Inflammatory macrophage treated with lipopolysaccharide for 1 hour (primary cell): ENCODE measurements at regions not wholly inside any gene's neighbourhood (a gene's known extent, or its start where the extent isn't known, plus 50 kb on each side); places are given as distances from the start of the nearest gene placed in this dataset.
"Not testable (repeated sequence)": the region's sequence is repeated elsewhere in the genome, so short reads cannot be mapped to it uniquely, and the experiment has no call there.

Experiments
- DNase-seq, 2 donors: peaks; one replicate each; pipeline ENCODE4 v3.0.0-alpha.2; 2020 to 2022

- DNase-seq, result not testable (repeated sequence)
Measured at GRCh38 chr1:245061808-245062207, 93.0 kb upstream of the KIF26B start.

DNA sequence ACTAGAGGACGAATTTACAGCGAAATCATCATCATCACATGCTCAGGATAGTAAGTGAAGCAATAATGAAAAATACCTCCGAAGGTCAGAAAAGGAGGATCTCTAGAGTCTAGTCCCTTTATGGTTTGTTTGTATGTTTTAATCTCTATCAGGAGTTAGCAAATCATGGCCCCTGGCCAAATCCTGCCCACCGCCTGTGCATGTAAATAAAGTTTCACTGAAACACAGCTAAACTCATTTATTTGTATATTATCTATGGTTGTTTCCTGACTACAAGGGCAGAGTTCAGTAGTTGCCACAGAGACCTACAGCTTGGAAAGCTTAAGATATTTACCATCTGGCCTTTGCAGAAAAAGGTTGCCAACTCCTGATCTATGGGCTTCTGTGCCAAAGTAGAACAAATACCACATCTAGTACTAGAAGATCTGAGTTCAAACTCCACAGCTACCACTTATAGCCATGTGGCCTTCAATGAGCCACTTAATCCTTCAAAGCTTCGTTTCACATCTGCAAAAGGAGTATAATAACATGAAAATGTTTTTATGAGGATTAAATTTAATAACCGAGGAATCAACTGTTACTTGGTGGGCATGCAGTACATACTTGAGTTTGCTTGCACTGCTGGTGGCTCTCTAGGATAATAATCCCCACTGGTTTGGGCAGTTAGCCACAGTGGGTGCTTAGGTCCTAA, 94.0 kb upstream of the KIF26B start:
- DNase-seq, result no peak

DNA sequence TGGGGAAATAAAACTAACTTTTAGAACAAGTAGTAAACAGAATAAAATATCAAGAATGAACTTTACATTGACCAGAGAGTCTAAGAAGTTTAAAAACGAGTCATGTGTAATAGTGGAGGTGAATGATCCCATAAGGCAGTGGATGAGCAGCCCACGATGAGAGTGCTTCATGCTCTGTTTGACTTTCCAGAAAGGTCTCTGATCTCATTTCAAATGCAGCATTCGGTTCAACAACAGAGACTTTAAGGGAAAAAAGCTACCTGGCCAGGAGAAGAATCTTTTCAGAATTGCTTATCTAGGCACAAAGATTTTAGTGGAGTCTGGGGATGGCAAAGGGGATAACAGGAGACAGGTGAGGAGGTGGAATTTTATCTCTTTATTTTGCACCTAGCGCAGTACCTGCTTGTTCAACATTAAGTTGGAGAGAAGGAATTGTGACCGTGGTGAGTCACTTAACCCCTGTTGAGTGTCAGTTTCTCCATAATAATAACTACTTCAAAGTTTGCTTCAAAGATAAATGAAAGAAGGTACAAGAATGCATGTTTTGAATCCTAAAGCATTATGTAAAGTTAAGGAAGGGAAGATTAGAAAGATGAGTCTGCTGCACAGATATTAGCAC, 94.9 kb upstream of the KIF26B start:
- no peak for DNase-seq

DNA sequence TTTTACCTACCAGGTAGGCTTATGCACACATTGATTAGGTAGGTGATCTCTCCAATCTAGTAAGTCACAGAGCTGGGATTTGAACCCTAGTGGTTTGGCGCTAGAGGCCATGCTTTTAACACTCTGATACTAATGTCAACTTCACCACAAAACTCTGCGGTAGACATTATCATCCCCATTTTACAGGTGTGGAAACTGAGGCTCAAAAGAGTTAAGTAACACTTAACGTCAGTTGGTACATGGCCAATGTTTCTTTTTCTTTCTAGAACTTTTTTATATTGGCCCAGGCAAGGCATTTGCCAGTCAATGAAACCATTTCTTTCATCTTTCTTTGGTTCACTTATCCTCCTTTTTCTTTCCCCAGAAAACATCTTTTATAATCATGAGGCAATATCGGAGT, 95.9 kb upstream of the KIF26B start:
- no peak for DNase-seq

DNA sequence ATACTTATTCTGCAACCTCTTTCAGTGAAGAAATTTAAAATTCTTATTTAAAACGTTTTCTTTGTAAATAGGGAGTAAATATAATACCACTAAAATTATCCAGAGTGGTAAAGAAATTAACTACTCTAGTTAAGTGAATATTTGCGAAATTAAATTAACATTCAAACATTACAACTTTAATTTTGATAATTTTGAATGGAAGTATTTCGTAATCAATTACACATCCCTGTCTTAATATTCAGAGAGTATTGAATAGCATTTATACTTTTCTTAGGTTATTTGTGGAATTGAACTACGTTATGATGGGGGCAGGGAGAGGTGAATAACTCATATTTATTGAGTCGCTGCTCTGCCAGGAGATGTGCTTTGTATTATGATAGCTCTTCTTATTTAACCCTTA, 96.3 kb upstream of the KIF26B start:
- no peak for DNase-seq

GRCh38 chr1:245056913-245057312, 97.9 kb upstream of the KIF26B start:
- peak; percentile 72 to 80 for DNase-seq

DNA sequence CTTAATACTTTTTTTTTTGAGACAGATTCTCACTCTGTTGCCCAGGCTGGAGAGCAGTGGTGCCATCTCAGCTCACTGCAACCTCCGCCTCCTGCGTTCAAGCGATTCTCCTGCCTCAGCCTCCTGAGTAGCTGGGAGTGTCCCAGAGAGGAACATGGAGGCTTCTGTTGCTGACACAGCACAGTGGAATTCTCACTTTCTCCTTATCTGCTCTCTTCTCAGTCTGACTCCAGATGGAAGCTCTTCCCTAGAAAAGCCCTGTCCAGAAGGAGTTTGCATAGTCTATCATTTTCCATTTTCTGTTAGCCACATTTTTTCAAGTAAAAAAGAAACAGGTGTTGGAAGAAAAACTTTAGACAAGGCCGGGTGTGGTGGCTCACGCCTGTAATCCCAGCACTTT, 98.5 kb upstream of the KIF26B start:
- DNase-seq, result not testable (repeated sequence)

DNA sequence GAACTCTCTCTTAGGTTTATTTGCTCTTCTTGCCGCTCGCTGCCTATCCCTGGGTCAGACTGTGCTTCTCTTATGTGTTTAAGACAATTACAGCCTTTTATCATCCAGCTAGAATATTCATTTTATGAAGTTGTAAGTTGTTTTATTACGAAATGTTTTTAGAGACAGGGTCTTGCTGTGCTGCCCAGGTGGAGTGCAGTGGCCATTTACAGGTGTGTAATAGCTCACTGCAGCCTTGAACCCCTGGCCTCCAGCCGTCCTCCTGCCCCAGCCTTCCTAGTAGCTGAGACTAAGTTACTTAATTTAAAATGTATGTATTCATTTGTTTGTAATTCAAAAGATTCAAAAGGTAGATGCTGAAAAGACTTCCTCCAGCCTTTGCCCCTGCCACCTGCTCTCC, 99.0 kb upstream of the KIF26B start:
- DNase-seq, result no peak

- peak; percentile 56 to 57 for DNase-seq
Measured at GRCh38 chr1:245054507-245055270, 100.1 kb upstream of the KIF26B start.

GRCh38 chr1:245054105-245054504, 100.7 kb upstream of the KIF26B start:
- DNase-seq, result peak; percentile 70 to 81

DNA sequence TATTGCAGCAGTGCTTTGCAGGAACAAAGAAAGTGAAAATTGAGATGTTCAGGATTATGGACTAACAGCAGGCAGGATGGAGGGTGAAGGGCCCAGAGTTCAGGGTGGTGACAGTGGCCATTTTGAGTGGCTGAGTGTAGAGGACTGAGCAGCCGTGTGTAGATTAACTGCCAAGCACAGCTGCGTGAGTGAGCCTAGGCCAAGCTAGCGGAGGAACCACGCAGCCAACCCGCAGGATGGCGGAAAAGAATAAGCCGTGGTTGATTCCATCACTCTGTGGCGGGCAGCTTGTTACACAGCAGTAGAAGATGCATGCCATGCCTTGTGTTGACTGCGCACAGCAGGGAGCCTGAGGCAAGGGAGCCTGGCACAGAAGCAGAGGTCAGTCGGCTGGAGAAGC, 102.5 kb upstream of the KIF26B start:
- DNase-seq, result no peak

DNA sequence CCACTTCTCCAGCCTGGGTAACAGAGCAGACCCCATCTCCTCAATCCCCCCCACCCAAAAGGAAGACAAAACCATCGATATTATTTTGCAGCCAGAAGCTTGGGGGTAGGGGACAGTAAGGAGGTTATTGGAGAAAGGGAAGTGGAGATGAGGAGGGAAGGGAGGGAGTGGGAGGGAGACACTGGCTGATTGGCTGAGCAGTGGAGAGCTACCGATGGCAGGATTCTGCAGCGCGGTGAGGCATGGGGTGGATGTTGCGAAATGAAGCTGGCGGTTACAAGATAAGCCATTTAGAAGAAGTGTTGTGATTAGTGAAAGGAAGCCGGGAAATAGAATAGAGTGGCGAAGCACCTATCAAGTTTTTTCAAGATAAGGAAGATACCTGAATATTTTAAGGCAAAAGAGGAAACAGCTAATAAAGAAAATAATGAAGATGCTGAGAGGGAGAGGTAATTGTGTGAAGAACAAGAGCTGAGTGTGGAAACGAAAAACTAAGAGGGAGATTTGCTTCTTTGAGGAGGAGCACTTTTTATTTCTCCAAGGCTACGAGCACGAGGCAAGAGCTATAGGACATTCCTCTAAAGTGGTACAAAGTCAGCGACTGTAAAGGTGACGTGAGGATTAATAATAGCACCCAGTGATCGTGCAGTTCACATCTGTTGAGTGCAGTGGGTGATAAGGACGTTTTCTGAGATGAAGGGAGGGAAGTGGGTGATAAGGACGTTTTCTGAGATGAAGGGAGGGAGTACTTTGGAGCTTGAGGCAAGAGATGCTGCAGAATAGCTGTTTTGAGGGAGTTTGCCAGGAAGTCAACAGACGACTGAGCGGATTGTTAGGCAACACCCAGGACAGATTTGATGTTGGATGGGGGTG, 103.2 kb upstream of the KIF26B start:
- DNase-seq, result peak; percentile 67 to 73

GRCh38 chr1:245046769-245047168, 108.0 kb upstream of the KIF26B start:
- DNase-seq, result no peak

GRCh38 chr1:245046315-245046714, 108.5 kb upstream of the KIF26B start:
- DNase-seq, result no peak

DNA sequence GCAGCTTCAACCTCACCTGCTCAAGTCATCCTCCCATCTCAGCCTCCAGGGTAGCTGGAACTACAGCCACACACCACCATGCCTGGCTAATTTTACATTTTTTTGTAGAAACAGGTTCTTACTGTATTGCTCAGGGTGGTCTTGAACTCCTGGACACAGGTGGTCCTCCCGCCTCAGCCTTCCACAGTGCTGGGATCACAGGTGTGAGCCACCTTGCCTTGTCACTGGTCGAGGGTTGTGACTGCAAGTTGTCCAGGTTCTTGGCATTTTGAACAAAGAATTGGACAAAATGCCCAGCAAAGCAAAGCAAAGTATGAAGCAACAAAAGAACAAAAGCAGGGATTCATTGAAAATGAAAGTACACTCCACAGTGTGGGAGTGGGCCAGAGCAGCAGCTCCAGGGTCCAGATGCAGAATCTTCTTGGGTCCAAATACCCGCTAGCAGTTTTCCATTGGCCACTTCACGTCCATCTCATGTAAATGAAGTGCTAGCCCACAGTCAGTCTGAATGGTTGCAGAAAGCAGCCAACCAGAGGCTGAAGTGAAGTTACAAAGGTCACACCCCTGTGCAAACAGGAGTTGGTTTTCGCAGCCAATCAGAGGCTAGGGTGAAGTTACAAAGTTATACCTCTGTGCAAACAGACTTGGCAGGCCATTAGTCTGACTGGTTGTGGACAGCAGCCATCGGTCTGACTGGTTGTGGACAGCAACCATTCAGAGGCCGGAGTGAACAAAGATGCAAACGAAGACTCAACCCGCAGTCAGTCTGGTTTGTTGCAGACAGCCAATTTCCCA, 109.5 kb upstream of the KIF26B start:
- no peak for DNase-seq

GRCh38 chr1:245043611-245043940, 111.2 kb upstream of the KIF26B start:
- DNase-seq, result no peak

DNA sequence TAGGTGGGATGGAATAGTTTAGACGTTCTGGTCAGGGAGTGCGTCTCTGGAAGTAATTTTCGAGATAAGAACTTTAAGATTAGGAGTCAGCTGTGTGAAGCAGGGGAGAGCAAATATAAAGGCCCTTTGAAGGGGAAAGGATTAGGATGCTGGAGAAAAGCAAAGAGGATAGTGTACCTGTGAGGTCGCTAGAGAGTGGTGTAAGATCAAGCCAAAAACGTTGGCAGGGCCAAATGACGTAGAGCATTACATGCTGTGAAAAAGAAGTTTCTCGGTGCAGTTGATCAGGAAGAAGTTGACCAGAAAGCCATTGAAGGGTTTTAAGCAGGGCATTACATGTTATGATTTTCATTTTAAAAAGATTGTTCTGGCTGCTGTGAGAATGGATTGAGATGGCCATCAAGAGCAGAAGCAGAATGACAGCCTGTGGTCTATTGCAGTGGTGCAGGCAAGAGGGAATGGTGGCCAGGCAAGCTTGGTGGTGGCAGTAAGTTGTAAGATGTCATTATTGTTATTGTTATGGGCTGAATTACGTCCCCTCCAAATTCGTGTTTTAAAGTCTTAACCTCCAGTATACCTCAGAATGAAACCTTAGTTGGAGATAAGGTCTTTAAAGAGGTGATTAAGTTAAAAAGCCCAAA, 113.6 kb upstream of the KIF26B start:
- no peak for DNase-seq

GRCh38 chr1:245039196-245039595, 115.6 kb upstream of the KIF26B start:
- DNase-seq, result no peak

DNA sequence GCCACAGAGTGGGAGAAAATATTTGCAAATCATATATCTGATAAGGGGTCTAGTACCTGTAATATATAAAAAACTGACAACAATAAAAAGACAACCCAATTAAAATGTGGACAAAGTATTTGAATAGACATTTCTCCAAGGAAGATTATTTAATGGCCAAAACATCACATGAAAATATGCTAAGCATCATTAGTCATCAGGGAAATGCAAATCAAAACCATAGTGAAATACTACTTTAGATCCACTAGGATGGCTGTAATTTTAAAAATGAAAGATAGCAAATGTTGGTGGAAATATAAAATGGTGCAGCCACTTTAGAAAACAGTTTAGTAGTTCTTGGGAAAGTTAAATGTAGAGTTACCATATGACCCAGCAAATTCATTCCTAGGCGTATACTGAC, 118.7 kb upstream of the KIF26B start:
- no peak for DNase-seq

- no peak for DNase-seq
Measured at GRCh38 chr1:245031041-245031440, 123.7 kb upstream of the KIF26B start.

DNA sequence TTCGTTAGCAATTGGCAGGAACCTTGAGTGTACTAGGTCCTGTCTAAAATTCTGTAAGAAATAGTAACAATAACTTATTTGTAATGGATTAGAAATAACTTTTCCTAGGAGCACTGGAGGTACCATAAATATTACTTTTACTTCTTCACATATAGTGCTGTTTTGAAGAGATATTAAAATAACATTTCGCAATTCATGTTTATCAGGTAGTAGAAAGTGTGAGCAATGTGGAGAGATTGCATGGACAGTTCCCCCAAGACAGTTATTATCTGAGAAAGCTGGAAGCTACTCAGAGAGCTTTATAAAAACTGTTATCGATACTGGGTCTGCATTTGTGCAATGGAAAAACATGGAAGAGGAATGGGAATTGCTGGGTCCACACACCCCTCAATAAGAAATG, 128.5 kb upstream of the KIF26B start:
- no peak for DNase-seq

GRCh38 chr1:245025525-245025924, 129.3 kb upstream of the KIF26B start:
- no peak for DNase-seq
